ENCODE measurements at regions not wholly inside any gene's neighbourhood (a gene's known extent, or its start where the extent isn't known, plus 50 kb on each side); places are given as distances from the start of the nearest gene placed in this dataset.

- Histone ChIP-seq H3K9me3 (no peaks in the 10 kb centered on the region), H3K27me3 (no peaks in the 10 kb centered on the region), H3K4me1 (no peaks in the 10 kb centered on the region), H3K4me3 (no peak overlapping the region), H3K27ac (no peak overlapping the region), H3K36me3 (no peaks in the 10 kb centered on the region)
- DNase-seq (no peak), ATAC-seq (no peak), FAIRE-seq (no peak)
- no peak for TF ChIP-seq CTCF (IDR thresholded peaks at IDR 0.05)
- 48 to 57% methylated on average over 3 of the region's 3 CpGs for WGBS, 2 donors
- intact Hi-C loops (cut with DNase I) = no loop called here
These were observed 534.1 kb downstream of the ANXA1 start for GRCh38 chr9:73685786-73686185.

DNA sequence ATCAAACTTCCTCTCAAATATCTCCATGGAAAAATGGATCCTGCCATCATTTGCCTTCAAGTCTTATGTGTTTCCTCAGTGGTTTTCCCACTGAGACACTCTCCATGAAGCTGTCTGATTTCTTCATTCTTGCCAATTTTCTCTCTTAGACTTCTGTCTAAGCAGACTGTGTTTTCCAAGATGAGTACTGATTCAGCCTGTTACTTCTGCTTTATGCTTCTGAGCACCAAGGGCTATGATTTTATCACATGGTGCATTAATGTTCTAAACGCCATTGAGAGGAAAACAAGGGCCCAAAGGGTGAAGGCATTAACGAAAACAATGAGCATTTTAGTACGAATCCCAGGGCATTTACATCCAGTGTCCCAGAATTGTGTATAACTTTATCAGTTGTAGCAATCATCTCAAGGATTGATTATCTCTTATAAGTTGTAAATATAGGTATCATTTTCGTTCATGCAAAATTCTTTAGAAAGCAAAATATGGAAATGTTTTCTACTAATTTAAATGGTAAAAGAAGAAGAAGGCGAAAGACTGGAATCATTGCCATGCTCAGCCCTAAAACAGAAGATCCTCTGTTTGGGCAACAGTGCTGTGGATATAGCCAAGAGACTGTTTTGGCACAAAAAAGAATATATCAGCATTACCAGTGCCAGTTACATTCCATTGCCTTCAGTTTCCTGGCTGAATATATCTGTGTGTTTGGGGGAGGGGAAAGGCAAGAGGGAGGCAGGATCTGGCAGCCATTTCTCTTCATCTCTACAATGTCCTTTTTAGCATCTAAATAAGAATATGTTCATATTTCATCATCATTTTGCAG, 537.6 kb downstream of the ANXA1 start:
- intact Hi-C loops (cut with DNase I) = no loop called here
- ATAC-seq = no peak

GRCh38 chr9:73701415-73702057, 549.9 kb downstream of the ANXA1 start:
- H3K27me3 ChIP-seq = no peaks in the 10 kb centered on the region
- no peak for TF ChIP-seq CTCF (IDR thresholded peaks at IDR 0.05)
- H3K36me3 ChIP-seq = no peaks in the 10 kb centered on the region
- H3K27ac ChIP-seq = no peak overlapping the region
- ATAC-seq (no peak), DNase-seq (no peak), FAIRE-seq (no peak)
- no peaks in the 10 kb centered on the region for H3K4me1 ChIP-seq
- WGBS, 2 donors = 23 to 46% methylated on average over 1 of the region's 1 CpG
- no peak overlapping the region for H3K4me3 ChIP-seq
- intact Hi-C loops (cut with DNase I) = no loop called here
- no peaks in the 10 kb centered on the region for H3K9me3 ChIP-seq

More for the DNA sequence above, 537.6 kb downstream of the ANXA1 start:
- TF ChIP-seq CTCF (IDR thresholded peaks at IDR 0.05) = no peak
- no peak for FAIRE-seq
- Histone ChIP-seq H3K4me1 (no peaks in the 10 kb centered on the region), H3K4me3 (no peak overlapping the region), H3K27me3 (no peaks in the 10 kb centered on the region), H3K36me3 (no peaks in the 10 kb centered on the region), H3K9me3 (no peaks in the 10 kb centered on the region), H3K27ac (no peak overlapping the region)
- WGBS, 2 donors = 40 to 46% methylated on average over 5 of the region's 5 CpGs
- DNase-seq = no peak

DNA sequence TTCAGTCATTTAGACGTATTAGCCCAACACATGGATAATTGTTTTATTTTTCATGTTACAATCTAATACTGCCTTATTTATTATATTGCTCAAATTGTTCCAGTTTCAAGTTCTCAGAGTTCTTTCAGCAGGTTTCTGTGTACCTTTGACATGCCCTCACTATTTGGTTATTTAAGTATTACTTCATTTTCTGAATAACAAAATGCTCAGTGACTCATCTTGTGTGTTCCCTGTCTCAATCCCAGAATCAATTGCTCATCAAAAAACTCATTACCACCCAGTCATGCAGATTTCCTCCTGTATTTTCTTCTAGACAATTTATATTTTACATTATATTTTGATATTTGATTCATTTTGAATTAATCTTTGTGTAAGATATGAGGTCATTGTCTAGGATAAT, 562.6 kb downstream of the ANXA1 start:
- FAIRE-seq = no peak
- H3K27ac ChIP-seq = no peak overlapping the region
- ATAC-seq = no peak
- no peak overlapping the region for H3K4me3 ChIP-seq
- H3K4me1 ChIP-seq = no peaks in the 10 kb centered on the region
- no peaks in the 10 kb centered on the region for H3K36me3 ChIP-seq
- H3K9me3 ChIP-seq = no peaks in the 10 kb centered on the region
- no peaks in the 10 kb centered on the region for H3K27me3 ChIP-seq
- TF ChIP-seq CTCF (IDR thresholded peaks at IDR 0.05) = no peak
- intact Hi-C loops (cut with DNase I) = no loop called here
- 20 to 30% methylated on average over 1 of the region's 1 CpG for WGBS, 2 donors
- DNase-seq = no peak

GRCh38 chr9:73715591-73715990, 563.9 kb downstream of the ANXA1 start:
- Histone ChIP-seq H3K4me1 (no peaks in the 10 kb centered on the region), H3K27me3 (no peaks in the 10 kb centered on the region), H3K36me3 (no peaks in the 10 kb centered on the region), H3K27ac (no peak overlapping the region), H3K4me3 (no peak overlapping the region), H3K9me3 (no peaks in the 10 kb centered on the region)
- intact Hi-C loops (cut with DNase I) = no loop called here
- WGBS, 2 donors = 67 to 73% methylated on average over 3 of the region's 3 CpGs
- FAIRE-seq (no peak), ATAC-seq (no peak), DNase-seq (no peak)
- TF ChIP-seq CTCF (IDR thresholded peaks at IDR 0.05) = no peak
